Glomerular visceral epithelial cell (primary cell): ENCODE measurements at regions not wholly inside any gene's neighbourhood (a gene's known extent, or its start where the extent isn't known, plus 50 kb on each side); places are given as distances from the start of the nearest gene placed in this dataset.

Source experiments
- DNase-seq: peaks from one replicate; pipeline ENCODE4 v3.0.0-alpha.2; 2016; ENCODE audit errors: extremely low spot score

DNA sequence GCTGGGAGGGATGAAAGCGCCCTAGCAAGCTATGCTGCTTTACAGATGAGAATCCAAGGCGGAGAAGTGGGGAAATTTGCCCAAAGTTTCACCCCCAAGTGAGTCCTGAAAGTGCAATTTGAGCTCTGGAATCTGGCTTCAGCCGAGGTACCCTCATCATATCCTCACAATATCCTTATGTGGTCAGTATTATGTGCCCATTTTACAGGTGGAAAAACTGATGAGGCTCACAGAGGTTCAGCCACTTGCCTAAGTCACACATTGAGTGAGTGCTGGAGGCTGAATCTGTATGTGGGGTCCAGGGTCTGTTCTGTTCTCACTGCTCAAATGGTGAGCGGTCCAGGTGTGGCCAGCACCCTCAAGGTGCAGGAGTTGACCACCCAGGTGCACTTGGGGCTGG, 85.3 kb downstream of the MATN1 start:
- no peak for DNase-seq

DNA sequence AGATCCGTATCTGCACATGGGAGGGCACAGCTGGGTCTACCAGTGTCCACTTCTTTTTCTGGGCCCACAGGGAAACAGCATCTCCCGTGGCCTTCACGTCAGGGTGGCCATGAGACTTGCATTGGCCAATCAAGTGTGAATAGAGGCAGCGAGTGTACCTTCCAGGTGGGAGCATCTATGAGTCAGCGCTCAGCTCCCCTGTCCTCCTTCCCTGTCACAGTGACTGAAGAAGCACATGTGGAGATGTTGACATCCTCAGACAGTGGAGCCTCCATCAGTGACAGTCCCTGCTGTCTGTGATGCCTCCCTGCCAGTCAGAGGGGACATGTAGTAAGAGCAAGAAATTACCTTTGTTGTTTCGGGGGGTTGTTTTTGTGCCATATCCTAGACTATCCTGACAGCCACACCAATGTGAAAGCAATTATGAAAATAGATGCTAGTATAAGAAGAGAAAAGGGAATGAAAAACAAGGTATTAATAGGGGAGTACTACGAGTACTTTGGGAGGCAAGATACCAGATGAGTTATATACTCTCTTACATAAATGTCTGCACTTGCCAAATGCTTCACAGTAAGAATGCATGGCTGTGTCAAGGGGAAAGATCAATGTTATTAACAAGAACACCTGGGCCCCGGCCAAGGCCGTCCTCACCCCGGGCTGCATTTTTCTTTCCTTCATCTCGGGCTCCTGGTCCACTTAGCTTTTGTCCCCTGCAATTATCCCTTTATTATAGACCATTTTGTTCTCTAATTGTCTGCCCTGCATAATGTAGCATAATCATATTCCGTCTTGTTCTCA, 86.0 kb downstream of the MATN1 start:
- DNase-seq, result no peak

DNA sequence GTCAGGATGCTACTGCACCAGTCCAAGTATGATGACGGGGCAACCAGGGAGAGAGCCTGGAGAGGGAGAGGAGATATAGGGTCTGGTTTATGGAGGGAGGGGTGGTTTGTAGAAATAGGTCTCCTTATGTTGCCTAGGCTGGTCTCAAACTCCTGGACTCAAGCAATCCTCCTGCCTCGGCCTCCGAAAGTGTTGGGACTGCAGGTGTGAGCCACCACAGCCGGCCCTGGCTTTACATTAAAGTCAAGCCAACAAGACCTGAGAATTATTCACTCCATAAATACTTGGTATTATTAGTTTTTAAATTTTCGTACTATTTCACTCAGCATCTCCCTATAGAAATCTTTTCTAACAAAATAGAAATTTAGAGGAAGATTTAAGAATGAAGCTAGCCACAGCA, 86.8 kb downstream of the MATN1 start:
- DNase-seq, result no peak

DNA sequence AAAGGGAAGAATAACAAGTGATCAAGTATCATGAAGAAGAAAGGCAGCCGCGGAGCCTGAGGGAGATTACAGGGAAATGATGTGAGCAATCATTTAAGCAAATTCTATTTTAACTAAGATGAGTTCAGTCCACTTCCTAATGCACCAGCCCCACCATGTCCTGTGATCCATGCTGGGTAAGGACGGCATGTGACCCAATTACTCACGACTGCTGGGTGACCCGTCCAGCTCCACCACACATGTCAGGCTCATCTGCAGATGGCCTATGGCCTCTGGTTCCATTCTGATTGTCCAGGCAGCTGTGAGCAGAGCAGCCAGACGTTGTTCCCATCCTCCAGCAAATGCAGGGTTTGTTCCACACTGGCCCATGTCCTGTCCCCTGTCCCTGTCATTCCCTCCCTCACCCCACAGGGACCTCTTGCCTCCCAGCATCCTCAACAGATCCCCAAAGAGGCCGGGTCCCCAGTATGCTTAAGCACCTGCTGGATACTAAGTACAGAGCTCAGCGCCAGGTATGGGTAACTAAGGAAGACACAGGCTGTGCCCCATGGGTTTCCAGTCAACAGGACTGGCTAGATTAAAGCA, 87.9 kb downstream of the MATN1 start:
- no peak for DNase-seq

DNA sequence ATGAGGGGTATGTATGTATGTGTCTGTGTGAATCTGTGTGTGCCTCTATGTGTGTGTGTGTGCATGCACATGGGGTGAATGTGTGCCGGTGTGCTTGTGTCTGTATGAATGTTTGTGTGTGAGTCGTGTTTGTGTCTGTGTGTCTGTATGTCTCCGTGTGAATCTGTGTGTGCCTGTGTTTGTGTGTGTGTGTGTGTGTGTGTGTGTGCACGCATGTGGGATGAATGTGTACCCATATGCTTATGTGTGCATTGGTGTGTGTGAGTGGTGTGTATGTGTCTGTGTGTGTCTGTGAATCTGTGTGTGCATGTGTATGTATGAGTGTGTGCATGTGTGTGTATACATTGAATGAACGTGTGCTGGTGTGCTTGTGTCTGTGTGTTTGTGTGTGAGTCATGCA, 88.9 kb downstream of the MATN1 start:
- DNase-seq, result no peak

DNA sequence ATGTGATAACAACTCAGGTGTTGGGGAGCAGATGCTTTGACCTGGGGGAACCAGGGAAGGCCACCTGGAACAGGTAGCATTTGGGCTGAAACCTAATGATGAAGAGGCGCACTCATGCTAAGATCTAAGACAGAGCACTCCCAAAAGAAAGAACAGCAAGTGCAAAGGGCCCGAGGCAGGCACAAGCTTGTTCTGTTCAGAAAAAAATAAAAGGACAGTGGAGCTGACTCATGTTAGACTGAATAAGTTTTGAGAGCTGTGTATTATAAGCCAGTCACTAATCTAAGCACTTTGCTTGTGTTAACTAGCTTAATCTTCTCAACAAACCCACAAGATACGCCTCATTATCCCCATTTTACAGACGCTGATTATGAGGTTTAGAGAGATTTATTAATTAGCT, 90.1 kb downstream of the MATN1 start:
- no peak for DNase-seq

DNA sequence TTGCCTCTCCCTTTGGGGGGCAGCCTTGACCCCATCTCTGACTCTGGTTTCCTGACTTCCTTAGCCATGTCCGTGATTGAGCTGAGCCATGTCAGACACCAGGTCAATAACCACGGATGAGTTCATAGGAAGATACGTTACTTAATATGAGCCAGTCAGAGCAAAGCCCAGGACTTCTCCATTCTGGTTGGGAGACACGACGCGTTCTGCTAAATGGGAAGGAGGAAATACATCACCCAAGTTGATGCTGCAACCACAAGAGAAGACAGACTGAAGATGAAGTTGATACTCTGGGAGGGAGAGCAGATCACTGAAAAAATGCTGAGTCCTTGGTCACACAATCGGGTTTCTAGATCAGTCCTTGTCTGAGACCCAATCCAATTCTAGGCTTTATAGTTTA, 90.9 kb downstream of the MATN1 start:
- no peak for DNase-seq

DNA sequence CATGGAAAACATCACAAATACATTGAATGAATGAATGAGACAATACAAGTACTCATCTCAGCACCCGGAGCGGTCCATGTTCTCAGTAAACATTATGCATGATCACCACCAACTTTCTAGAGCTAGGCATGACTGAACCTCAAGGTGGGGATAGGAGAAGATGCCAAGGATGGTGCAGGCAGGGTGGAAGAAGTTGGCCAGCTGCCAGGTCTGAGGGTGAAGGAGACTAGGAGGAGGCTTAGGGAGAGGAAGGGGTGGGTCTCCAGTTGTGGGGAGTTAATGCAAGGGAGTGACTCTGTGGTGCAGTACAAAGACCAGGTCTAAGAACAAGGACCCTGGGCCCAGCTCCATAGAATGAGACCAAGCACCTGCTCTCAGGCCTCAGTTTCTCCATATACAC, 91.7 kb downstream of the MATN1 start:
- no peak for DNase-seq

DNA sequence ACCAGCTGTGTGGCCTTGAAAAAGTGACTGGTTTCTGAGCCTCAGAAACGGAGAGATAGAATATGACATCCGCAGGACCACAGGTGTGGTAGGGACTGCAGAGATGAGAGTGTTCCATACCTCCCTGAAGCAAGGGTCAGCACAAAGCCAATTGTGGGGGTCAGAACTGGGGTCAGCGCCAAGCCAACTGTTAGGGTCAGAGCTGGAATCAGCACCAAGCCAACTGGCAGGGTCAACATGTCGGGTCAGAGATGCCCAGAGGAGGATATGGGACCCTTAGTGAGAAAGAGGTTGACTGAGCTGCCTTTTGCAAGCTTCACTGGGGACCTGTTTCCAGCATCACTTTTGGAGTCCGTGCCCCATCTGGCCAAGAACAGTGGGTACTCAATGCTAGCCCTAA, 93.9 kb downstream of the MATN1 start:
- no peak for DNase-seq

DNA sequence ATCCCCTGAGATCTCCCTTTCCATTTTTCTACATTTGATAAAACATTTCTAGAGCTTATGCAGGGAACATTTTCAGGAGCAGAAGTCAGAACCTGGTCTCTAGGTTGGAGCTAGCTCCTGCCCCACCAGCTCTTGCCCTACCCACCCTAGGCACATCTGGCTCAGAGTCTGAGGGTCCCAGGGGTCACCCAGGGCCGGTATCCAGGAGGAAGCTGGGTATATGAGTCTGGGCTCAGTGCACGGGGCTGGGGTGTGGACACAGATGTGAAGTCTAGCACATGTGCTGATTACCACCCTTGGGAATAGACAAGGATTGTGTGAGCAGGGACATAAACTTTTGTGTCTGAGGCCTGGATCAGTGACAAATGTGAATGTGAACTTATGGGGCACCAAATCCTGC, 95.4 kb downstream of the MATN1 start:
- DNase-seq, result no peak

DNA sequence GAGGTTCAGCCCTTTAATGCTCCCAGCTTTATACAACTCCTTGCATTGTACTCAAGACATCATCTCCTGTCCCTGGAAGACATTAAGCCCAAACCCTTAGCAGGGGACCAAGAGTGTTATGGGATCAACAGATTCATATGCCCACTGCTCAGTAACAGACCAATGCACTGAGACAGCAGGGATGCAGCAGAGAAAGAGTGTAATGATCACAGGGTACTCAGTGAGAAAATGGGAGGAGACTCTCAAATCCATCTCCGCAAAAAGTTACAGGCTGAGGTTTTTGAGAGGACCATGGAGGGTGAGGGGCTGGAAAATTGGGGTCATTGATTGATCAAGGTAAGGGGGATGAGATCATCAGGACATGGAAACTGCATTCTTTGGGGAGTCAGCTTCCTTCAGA, 96.2 kb downstream of the MATN1 start:
- DNase-seq, result no peak

DNA sequence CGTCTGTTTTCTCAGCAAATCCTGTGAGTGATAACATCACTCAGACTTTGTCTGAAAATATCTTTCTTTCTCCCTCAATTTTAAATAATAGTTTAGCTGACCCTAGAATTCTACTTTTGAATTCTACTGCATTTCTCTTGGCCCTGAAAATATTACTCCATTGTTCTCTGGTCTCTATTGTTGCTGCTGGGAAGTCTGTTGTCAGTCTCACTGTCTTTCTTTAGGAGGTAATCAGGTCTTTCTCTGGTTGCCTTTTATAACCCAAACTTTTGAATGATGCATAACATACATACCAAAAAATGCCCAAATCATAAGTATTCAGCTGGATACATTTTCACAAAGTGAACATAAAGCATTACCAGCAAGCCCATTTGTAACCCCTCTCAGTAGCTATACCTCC, 100.0 kb downstream of the MATN1 start:
- no peak for DNase-seq

DNA sequence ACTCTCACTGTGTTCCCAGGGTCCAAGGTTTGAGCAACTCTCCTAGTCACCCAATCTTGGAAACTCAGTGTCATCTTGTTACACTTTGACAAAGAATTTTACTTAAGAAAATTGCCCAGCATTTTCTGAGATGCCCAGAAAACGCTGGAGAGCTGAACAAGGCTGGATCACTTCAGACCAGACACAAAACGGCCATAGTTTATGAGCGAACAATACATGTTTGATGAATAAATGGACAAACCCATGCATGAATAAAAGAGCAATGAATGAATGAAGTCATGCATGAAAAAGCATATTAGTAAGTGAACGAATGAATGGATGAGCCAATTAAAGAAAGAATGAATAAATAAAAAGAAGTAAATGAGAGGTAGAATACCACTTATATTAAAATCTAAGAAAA, 103.8 kb downstream of the MATN1 start:
- DNase-seq, result no peak

DNA sequence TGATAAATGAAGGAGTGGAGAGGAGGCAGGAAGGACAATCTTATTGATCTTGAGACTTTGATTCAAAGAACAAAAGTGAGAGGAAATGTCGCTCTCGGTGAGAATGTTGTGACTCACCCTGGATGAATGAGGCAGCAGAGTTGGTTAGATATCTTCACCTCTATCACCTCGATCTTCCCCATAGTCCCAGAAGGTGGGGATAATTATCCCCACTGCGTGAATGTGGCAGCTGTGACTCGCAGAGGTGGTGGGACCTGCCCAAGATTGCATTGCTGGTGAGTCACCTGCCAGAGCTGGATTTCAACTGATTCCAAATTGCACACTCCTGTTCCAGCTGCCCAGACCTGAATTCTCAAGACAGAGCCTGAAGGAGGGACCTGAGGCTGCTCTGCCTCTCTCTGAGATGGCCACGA, 105.0 kb downstream of the MATN1 start:
- peak; percentile 7 for DNase-seq

DNA sequence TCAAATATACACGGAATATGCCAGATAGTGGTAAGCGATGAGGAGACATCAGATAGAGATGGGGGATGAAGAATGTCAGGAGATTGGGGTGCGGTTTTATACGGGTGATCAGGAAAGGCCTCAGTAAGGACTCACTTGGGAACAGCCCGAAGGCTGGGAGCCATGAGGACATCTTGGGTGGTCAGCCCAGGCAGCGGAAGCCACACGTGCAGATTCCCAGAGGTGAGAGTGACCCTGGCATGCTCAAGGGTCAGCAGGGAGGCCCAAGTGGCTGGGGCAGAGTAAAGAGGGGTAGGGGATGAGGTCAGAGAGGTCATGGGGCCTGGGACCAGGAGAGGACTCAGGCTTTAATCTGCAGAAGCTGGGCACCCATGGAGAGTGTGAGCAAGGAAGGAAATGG, 106.6 kb downstream of the MATN1 start:
- no peak for DNase-seq

DNA sequence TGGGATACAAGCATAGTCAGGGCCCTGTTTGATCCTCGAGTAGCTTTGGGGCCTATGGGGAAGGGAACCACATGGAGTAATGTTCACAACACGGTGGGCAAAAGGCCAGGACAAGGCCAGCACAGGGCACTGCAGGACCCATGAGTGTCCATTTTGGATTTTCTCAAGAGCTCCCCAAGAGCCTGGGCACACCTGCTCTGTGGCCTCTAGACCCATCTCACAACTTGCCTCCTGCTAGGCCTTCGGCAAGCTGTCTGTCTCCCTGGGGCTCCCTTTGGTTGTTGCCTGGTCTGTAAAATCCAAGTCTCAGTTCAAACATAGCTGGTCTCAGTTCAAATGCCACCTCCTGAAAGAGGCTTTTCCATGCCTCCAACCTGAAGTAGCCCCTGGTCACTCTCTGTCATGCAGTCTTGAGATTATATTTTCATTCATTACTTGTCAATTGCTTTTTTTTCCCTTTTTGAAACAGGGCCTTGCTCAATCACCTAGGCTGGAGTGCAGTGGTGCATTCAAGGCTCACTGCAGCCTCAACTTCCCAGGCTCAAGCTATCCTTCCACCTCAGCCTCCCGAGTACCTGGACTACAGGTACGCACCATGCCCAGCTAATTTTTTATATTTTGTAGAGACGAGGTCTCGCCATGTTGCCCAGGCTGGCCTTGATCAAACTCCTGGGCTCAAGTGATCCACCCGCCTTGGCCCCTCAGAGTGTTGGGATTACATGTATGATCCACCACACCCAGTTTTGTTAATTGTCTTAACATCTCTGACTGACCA, 107.4 kb downstream of the MATN1 start:
- no peak for DNase-seq

DNA sequence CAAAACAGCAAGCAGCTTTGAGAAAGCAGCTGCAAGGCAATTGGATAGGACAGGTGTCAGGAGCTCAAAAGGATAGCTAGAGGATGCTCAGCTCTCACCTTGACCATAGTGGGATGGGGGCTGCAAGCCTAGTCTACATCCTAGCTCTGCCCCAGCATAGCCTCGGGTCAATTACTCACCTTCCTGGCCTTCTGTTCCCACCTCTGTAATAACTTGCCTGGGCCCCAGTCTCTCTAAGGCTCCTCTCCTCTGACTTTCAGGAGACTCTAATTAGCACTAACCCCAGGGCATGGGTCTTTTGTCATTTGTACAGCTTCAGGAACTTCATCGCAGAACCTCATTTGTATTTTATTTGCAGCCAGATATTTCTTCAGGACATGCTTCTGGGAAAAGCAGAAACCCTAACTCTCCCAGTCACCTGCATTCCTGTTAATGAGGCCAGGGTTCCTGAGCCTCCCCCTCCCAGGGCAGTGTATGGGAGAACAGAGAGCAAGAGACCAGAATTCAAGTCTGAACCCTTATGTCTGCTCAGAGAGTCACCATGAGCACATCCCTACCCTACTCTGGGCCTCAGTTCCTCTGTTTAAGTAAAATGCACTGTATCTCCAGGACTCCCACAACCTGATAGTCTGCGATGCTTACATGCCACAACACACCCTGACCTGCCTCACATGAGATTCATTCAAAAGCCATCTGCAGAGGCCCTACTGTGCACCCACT, 108.1 kb downstream of the MATN1 start:
- no peak for DNase-seq

DNA sequence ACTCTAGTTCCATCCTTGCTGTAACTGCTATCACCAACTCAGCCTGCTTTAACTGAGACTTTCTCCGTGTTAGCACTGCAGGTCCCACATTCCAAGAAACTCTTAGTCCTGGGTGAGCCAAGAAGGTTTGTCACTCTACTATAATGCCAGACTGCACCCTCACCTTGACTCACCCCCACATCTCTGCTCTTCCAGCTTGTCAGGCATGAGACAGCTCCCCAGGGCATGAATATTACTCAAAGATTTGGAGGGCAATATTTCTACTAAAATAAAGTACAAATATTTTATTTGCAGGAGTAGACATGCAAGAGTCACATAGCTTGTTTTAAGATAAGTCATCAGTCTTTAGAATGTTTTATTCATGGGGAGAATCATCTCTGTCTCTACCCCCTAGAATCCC, 110.2 kb downstream of the MATN1 start:
- DNase-seq, result no peak

DNA sequence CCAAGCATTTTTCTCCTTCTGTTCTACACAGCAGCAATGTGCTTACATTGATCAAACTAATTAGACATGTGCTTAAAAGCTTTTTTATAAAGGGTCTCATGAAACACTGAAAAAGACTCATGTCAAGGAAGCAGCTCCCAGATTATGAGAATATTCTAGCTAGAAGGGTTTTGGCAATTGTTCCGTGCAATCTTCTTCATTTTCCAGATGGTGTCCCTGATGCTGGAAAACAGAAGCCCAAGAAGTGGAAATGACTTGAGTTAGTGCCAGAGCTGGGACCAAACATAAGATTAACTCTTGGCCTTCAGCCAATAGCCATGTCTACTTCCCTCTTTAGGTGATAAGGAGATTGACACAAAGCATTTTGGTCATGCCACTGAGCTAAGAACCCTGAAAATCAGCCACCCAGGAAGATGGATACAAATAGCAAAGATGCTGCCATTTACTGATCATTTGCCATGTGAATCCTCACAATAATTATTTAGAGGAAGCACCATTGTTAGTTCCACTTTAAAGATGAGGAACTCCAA, 110.8 kb downstream of the MATN1 start:
- no peak for DNase-seq

DNA sequence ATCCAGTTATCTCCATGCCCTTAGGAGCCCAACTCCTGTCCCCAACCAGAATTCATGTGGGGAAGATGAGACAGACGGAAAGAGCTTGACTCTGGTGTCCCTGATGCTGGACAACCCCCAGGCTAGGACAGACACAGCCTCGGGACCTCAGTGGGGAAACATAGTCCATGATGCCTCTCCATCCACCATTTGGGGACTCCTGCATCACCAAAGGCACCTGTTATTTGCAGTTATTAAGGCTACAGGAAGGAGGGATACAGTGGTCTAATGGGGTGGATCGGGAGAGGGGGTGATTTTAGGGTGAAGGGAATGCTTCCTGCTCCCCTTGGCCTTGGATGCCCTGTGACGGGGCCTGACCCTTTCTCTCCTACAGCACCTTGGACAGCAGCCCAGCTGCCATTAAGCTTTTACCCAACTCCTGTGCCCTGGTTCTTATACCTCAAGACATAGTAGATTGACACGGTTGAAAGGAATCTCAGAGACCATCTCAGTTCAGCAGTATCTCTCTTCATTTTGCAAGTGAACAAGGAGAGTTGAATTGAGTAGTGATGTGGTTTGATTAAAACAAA, 111.6 kb downstream of the MATN1 start:
- no peak for DNase-seq

DNA sequence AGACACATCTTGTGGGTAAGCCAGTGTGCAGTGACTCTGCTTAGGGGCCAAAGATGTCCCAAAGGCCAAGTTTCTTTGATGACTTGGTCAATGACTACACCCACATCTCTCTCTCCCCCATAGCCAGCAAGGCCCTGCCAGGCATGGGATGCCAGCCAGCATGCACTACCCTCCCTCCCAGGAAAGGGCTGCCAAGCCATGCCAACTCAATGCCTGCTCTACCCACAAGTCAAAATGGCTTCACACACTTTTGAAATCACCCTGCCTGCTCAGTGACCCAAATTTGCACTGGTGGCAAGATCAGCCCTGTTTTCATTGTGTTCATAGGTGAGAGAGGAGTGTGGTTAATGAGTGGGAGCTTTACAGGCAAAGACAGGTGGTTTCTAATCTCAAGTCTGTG, 112.5 kb downstream of the MATN1 start:
- DNase-seq, result no peak

DNA sequence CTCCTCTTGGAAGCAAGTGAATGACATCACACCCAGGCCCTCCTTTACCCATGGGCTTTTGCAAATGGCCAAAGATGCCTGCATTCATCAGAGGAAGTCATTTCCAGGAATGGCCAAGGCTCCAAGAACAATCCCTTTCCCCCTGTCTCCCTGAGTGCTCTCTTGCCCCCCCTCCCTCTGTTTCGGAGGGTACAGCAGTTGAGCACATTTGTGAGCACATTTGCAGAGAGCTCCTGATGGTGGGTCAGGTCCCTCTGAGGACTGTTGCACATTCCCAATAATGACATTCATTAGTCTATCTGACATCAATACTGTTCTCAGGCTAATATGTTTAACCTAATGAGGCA, 113.4 kb downstream of the MATN1 start:
- no peak for DNase-seq
